SK-N-SH (cell line): ENCODE measurements at regions not wholly inside any gene's neighbourhood (a gene's known extent, or its start where the extent isn't known, plus 50 kb on each side); places are given as distances from the start of the nearest gene placed in this dataset.

Experiments used
- CTCF ChIA-PET: fragments of 300-600, 350-600 bp; formaldehyde crosslinking; extraction: SDS; loops from one replicate; lab custom pipeline; 2021; lab: Yijun Ruan, JAX
- POLR2A ChIA-PET: fragments of 350-600 bp; sonication (Branson Sonifier 250); formaldehyde crosslinking; extraction: SDS; loops from one replicate; lab custom pipeline; 2020; ENCODE audit warnings: antibody characterized with exemption, inconsistent platforms; lab: Yijun Ruan, JAX
- DNase-seq: peaks from one replicate; pipeline ENCODE4 v3.0.0; 2012
- H2AFZ ChIP-seq: fragments of 200-600 bp; sonication (generic); 2 replicates; pipeline ENCODE4 v1.8.1; 2016; ENCODE audit warnings: antibody characterized with exemption, mild to moderate bottlenecking, low read depth
- H3F3A ChIP-seq: fragments of 200-600 bp; sonication (generic); replicated peaks from 2 replicates; pipeline ENCODE3; 2016; ENCODE audit warnings: antibody characterized with exemption, mild to moderate bottlenecking; ENCODE audit not compliant: insufficient read depth
- H3K27ac ChIP-seq, 2 experiments: fragments of 200-500 bp in 1 of 2; fragments of 200-600 bp in 1 of 2; sonication (Bioruptor generic) in 1 of 2; sonication (generic), shearing (Covaris generic) in 1 of 2; 2 replicates each; pipeline versions ENCODE4 v1.5.1 to v1.6.1; 2014 to 2016; ENCODE audit warnings: low read depth in 2 of 2, inconsistent platforms in 1 of 2, low read length in 1 of 2, mild to moderate bottlenecking in 1 of 2, mixed read lengths in 1 of 2
- H3K27me3 ChIP-seq: fragments of 200-600 bp; sonication (generic), shearing (Covaris generic); 2 replicates; pipeline ENCODE4 v1.6.1; 2016; ENCODE audit warnings: mixed run types; ENCODE audit not compliant: insufficient read depth
- H3K36me3 ChIP-seq, 2 experiments: fragments of 200-500 bp in 1 of 2; fragments of 200-600 bp in 1 of 2; sonication (Bioruptor generic) in 1 of 2; sonication (generic) in 1 of 2; replicated peaks in 1 of 2; 2 replicates each; pipeline versions ENCODE3 to v1.5.1; 2014 to 2016; ENCODE audit warnings: low read length in 1 of 2, mild to moderate bottlenecking in 1 of 2; ENCODE audit not compliant: insufficient read depth in 2 of 2, control insufficient read depth in 1 of 2
- H3K4me1 ChIP-seq, 2 experiments: fragments of 200-500 bp in 1 of 2; fragments of 200-600 bp in 1 of 2; sonication (Bioruptor generic) in 1 of 2; sonication (generic), shearing (Covaris generic) in 1 of 2; 2 replicates each; pipeline versions ENCODE4 v1.5.1 to v1.6.1; 2014 to 2016; ENCODE audit warnings: low read depth in 1 of 2, low read length in 1 of 2, mixed run types in 1 of 2; ENCODE audit not compliant: insufficient read depth in 2 of 2, control insufficient read depth in 1 of 2
- H3K4me2 ChIP-seq: fragments of 200-600 bp; sonication (generic), shearing (Covaris generic); 2 replicates; pipeline ENCODE4 v1.6.1; 2017; ENCODE audit warnings: mixed run types
- H3K4me3 ChIP-seq, 2 experiments: fragments of 200-500 bp in 1 of 2; fragments of 200-600 bp in 1 of 2; sonication (Bioruptor generic) in 1 of 2; sonication (generic), shearing (Covaris generic) in 1 of 2; 2 replicates each; pipeline versions ENCODE4 v1.5.1 to v1.8.1; 2014 to 2016; ENCODE audit warnings: low read depth in 2 of 2, inconsistent platforms in 1 of 2, low read length in 1 of 2, mild to moderate bottlenecking in 1 of 2, mixed read lengths in 1 of 2, moderate library complexity in 1 of 2
- H3K79me2 ChIP-seq: fragments of 200-600 bp; sonication (generic); 2 replicates; pipeline ENCODE4 v1.8.1; 2017; ENCODE audit warnings: mild to moderate bottlenecking; ENCODE audit not compliant: insufficient read depth
- H3K9ac ChIP-seq: fragments of 200-600 bp; sonication (generic); 2 replicates; pipeline ENCODE4 v1.6.1; 2017; ENCODE audit warnings: mixed run types
- H3K9me2 ChIP-seq: fragments of 200-600 bp; sonication (generic); 2 replicates; pipeline ENCODE4 v1.6.1; 2017; ENCODE audit warnings: mixed run types
- H3K9me3 ChIP-seq: fragments of 200-600 bp; sonication (generic); 2 replicates; pipeline ENCODE4 v1.6.1; 2017; ENCODE audit warnings: mixed run types, mild to moderate bottlenecking, moderate library complexity
- H4K20me1 ChIP-seq: fragments of 200-600 bp; sonication (generic); 2 replicates; pipeline ENCODE4 v1.6.1; 2017; ENCODE audit warnings: mild to moderate bottlenecking, mixed run types; ENCODE audit not compliant: insufficient read depth
- CTCF ChIP-seq: fragments of 200-600 bp; sonication (generic); IDR thresholded peaks from 2 replicates; pipeline ENCODE4 v1.6.1; 2017; ENCODE audit warnings: antibody characterized with exemption, mild to moderate bottlenecking, moderate library complexity
- GABPA ChIP-seq: IDR thresholded peaks from 2 replicates; pipeline ENCODE4 v1.4.0; 2012; ENCODE audit warnings: low read depth, mild to moderate bottlenecking
- IRF3 ChIP-seq: fragments of 150-350 bp; IDR thresholded peaks from 2 replicates; pipeline ENCODE4 v1.6.1; 2016; ENCODE audit warnings: mild to moderate bottlenecking, low read depth, low read length
- NRF1 ChIP-seq: IDR thresholded peaks from 2 replicates; pipeline ENCODE4 v1.6.1; 2012; ENCODE audit warnings: low read depth, mild to moderate bottlenecking, low read length
- POLR2AphosphoS5 ChIP-seq: IDR thresholded peaks from 2 replicates; pipeline ENCODE4 v1.6.1; 2012; ENCODE audit warnings: low read depth, low read length
- RCOR1 ChIP-seq: fragments of 150-350 bp; IDR thresholded peaks from 2 replicates; pipeline ENCODE4 v1.6.1; 2017; ENCODE audit warnings: antibody characterized with exemption, low read length
- RFX5 ChIP-seq: IDR thresholded peaks from 2 replicates; pipeline ENCODE4 v1.6.1; 2012; ENCODE audit warnings: mild to moderate bottlenecking, improper control_type of control experiment, low read length
- RXRA ChIP-seq: IDR thresholded peaks from 2 replicates; pipeline ENCODE4 v1.4.0; 2012; ENCODE audit warnings: low read depth, mild to moderate bottlenecking, borderline replicate concordance
- SIN3A ChIP-seq: IDR thresholded peaks from 2 replicates; pipeline ENCODE4 v1.6.1; 2012; ENCODE audit warnings: low read depth, mild to moderate bottlenecking, low read length, moderate library complexity, borderline replicate concordance
- TAF1 ChIP-seq: IDR thresholded peaks from 2 replicates; pipeline ENCODE4 v1.6.1; 2012; ENCODE audit warnings: low read depth, mild to moderate bottlenecking, low read length, moderate library complexity, borderline replicate concordance
- TCF12 ChIP-seq: IDR thresholded peaks from 2 replicates; pipeline ENCODE4 v1.4.0; 2012
- TEAD4 ChIP-seq: IDR thresholded peaks from 2 replicates; pipeline ENCODE4 v1.4.0; 2012; ENCODE audit warnings: mild to moderate bottlenecking, borderline replicate concordance; ENCODE audit not compliant: insufficient read depth
- USF1 ChIP-seq: IDR thresholded peaks from 2 replicates; pipeline ENCODE4 v1.4.0; 2012; ENCODE audit warnings: low read depth, borderline replicate concordance
- USF2 ChIP-seq: fragments of 150-350 bp; IDR thresholded peaks from 2 replicates; pipeline ENCODE4 v1.6.1; 2017; ENCODE audit warnings: antibody characterized with exemption, low read length, low read depth, borderline replicate concordance
- ZBTB33 ChIP-seq: IDR thresholded peaks from 2 replicates; pipeline ENCODE4 v1.4.0; 2012; ENCODE audit warnings: low read depth, borderline replicate concordance

- TF ChIP-seq TAF1 (no peak), USF2 (no peak), IRF3 (no peak), TEAD4 (no peak), ZBTB33 (no peak), RFX5 (no peak), SIN3A (no peak), GABPA (no peak), NRF1 (no peak), USF1 (no peak), RXRA (no peak), TCF12 (no peak), CTCF (no peak), POLR2AphosphoS5 (no peak), RCOR1 (no peak)
- ChIA-PET POLR2A (no interaction called here), CTCF (interaction anchor here (1.2 kb wide), 1 partner anchor 18 kb away, joined by 3 read pairs; no protein-coding TSS in a partner anchor)
- Histone ChIP-seq H3K27me3 (no peaks in the 10 kb centered on the region), H3K9ac (no peak overlapping the region), H3K79me2 (no peaks in the 10 kb centered on the region), H3F3A (no peaks in the 10 kb centered on the region), H3K4me3 (no peak overlapping the region), H3K27ac (no peak overlapping the region), H3K9me2 (no peaks in the 10 kb centered on the region), H3K4me2 (no peak overlapping the region), H3K9me3 (no peaks in the 10 kb centered on the region), H4K20me1 (no peaks in the 10 kb centered on the region), H3K36me3 (no peaks in the 10 kb centered on the region), H3K4me1 (no peaks in the 10 kb centered on the region), H2AFZ (no peak overlapping the region)
- no peak for DNase-seq
These were observed 540.0 kb downstream of the ETV1 start for GRCh38 chr7:13449460-13449859.
